ENCODE measurements at regions not wholly inside any gene's neighbourhood (a gene's known extent, or its start where the extent isn't known, plus 50 kb on each side); places are given as distances from the start of the nearest gene placed in this dataset.

DNA sequence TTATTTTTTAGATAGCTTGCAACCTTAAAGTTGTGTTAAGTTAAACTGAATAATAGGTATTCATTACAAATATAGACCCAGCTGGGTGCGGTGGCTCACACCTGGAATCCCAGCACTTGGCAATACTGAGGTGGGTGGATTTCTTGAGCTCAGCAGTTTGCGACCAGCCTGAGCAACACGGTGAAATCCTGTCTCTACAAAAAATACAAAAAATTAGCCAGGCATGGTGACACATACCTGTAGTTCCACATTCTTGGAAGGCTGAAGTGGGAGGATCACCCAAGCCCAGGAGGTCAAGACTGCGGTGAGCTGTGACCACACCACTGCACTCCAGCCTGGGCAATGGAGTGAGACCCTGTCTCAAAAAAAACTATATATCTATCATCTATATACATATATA, 386.5 kb downstream of the PCDH17 start:
- H3K27me3 Mint-ChIP-seq (ENCODE audit: low read depth), result no peaks in the 10 kb centered on the region
- H3K27ac Mint-ChIP-seq, result no peak overlapping the region
- ChIA-PET CTCF (no interaction called here), POLR2A (no interaction called here)
- TF ChIP-seq ELF4 (CRISPR knock-in tag; IDR thresholded peaks at IDR 0.05; ENCODE audit: low read depth) (no peak), PRRX2 (CRISPR knock-in tag; IDR thresholded peaks at IDR 0.05) (no peak), RORB (CRISPR knock-in tag; IDR thresholded peaks at IDR 0.05) (no peak), NR1H2 (CRISPR knock-in tag; IDR thresholded peaks at IDR 0.05) (no peak), NFATC4 (CRISPR knock-in tag; IDR thresholded peaks at IDR 0.05) (no peak), MXD4 (CRISPR knock-in tag; IDR thresholded peaks at IDR 0.05; ENCODE audit: borderline replicate concordance) (no peak), SMAD3 (CRISPR knock-in tag; IDR thresholded peaks at IDR 0.05; ENCODE audit: borderline replicate concordance) (no peak), NR3C1 (CRISPR knock-in tag; conservative IDR thresholded peaks at IDR 0.05; ENCODE audit: low read depth) (no peak), ZNF416 (CRISPR knock-in tag; IDR thresholded peaks at IDR 0.05) (no peak)
- TF ChIP-seq, protein P1, sequence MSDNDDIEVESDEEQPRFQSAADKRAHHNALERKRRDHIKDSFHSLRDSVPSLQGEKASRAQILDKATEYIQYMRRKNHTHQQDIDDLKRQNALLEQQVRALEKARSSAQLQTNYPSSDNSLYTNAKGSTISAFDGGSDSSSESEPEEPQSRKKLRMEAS (CRISPR knock-in tag; IDR thresholded peaks at IDR 0.05), result no peak
- TF ChIP-seq, protein P2, sequence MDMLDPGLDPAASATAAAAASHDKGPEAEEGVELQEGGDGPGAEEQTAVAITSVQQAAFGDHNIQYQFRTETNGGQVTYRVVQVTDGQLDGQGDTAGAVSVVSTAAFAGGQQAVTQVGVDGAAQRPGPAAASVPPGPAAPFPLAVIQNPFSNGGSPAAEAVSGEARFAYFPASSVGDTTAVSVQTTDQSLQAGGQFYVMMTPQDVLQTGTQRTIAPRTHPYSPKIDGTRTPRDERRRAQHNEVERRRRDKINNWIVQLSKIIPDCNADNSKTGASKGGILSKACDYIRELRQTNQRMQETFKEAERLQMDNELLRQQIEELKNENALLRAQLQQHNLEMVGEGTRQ (CRISPR knock-in tag; IDR thresholded peaks at IDR 0.05), result no peak
- TF ChIP-seq, protein P3, sequence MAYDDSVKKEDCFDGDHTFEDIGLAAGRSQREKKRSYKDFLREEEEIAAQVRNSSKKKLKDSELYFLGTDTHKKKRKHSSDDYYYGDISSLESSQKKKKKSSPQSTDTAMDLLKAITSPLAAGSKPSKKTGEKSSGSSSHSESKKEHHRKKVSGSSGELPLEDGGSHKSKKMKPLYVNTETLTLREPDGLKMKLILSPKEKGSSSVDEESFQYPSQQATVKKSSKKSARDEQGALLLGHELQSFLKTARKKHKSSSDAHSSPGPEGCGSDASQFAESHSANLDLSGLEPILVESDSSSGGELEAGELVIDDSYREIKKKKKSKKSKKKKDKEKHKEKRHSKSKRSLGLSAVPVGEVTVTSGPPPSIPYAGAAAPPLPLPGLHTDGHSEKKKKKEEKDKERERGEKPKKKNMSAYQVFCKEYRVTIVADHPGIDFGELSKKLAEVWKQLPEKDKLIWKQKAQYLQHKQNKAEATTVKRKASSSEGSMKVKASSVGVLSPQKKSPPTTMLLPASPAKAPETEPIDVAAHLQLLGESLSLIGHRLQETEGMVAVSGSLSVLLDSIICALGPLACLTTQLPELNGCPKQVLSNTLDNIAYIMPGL (CRISPR knock-in tag; IDR thresholded peaks at IDR 0.05), result no peak
- H3K9me3 Mint-ChIP-seq, result no peaks in the 10 kb centered on the region
- H3K4me1 Mint-ChIP-seq, result no peaks in the 10 kb centered on the region
- DNase-seq (ENCODE audit: low spot score), result no peak
- no peaks in the 10 kb centered on the region for H3K36me3 Mint-ChIP-seq
- no peak overlapping the region for H3K4me3 Mint-ChIP-seq
- ATAC-seq, result no peak

DNA sequence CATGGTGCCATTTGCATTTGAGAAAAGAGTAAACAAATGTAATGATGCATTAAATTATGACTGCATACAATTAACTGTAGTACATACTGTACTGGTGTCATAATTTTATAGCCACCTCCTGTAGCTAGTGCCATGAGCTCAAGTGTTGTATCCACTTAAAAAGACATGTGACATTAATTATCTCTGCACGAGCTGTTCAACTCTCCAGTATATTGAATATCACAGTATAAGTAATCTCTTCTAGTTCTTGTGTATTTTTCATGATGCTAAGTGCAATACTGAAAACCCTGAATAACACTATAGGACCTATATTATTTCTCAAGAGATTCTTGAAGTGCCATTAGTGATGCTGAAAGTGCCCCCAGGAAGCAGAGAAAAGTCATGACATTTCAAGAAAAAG, 387.3 kb downstream of the PCDH17 start:
- Mint-ChIP-seq H3K27me3 (ENCODE audit: low read depth) (no peaks in the 10 kb centered on the region), H3K36me3 (no peaks in the 10 kb centered on the region), H3K27ac (no peak overlapping the region), H3K4me1 (no peaks in the 10 kb centered on the region), H3K4me3 (no peak overlapping the region), H3K9me3 (no peaks in the 10 kb centered on the region)
- POLR2A ChIA-PET, result no interaction called here
- no peak for DNase-seq (ENCODE audit: low spot score)
- CTCF ChIA-PET, result no interaction called here
- no peak for ATAC-seq
- no peak for TF ChIP-seq CREB1 (CRISPR knock-in tag; IDR thresholded peaks at IDR 0.05)
- TF ChIP-seq TEAD4 (CRISPR knock-in tag; IDR thresholded peaks at IDR 0.05), result no peak
- no peak for TF ChIP-seq ZNF232 (CRISPR knock-in tag; IDR thresholded peaks at IDR 0.05)
- no peak for TF ChIP-seq NFE2L1 (CRISPR knock-in tag; IDR thresholded peaks at IDR 0.05)
- TF ChIP-seq, protein P4, sequence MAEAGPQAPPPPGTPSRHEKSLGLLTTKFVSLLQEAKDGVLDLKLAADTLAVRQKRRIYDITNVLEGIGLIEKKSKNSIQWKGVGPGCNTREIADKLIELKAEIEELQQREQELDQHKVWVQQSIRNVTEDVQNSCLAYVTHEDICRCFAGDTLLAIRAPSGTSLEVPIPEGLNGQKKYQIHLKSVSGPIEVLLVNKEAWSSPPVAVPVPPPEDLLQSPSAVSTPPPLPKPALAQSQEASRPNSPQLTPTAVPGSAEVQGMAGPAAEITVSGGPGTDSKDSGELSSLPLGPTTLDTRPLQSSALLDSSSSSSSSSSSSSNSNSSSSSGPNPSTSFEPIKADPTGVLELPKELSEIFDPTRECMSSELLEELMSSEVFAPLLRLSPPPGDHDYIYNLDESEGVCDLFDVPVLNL (CRISPR knock-in tag; IDR thresholded peaks at IDR 0.05; ENCODE audit: borderline replicate concordance, low read depth), result no peak
- TF ChIP-seq, protein P5, sequence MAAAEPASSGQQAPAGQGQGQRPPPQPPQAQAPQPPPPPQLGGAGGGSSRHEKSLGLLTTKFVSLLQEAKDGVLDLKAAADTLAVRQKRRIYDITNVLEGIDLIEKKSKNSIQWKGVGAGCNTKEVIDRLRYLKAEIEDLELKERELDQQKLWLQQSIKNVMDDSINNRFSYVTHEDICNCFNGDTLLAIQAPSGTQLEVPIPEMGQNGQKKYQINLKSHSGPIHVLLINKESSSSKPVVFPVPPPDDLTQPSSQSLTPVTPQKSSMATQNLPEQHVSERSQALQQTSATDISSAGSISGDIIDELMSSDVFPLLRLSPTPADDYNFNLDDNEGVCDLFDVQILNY (CRISPR knock-in tag; IDR thresholded peaks at IDR 0.05), result no peak
- no peak for TF ChIP-seq KAT7 (CRISPR knock-in tag; IDR thresholded peaks at IDR 0.05; ENCODE audit: borderline replicate concordance)
- TF ChIP-seq GTF2I (CRISPR knock-in tag; conservative IDR thresholded peaks at IDR 0.05), result no peak
- TF ChIP-seq, protein P6, sequence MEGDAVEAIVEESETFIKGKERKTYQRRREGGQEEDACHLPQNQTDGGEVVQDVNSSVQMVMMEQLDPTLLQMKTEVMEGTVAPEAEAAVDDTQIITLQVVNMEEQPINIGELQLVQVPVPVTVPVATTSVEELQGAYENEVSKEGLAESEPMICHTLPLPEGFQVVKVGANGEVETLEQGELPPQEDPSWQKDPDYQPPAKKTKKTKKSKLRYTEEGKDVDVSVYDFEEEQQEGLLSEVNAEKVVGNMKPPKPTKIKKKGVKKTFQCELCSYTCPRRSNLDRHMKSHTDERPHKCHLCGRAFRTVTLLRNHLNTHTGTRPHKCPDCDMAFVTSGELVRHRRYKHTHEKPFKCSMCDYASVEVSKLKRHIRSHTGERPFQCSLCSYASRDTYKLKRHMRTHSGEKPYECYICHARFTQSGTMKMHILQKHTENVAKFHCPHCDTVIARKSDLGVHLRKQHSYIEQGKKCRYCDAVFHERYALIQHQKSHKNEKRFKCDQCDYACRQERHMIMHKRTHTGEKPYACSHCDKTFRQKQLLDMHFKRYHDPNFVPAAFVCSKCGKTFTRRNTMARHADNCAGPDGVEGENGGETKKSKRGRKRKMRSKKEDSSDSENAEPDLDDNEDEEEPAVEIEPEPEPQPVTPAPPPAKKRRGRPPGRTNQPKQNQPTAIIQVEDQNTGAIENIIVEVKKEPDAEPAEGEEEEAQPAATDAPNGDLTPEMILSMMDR (IDR thresholded peaks at IDR 0.05), result no peak
- TF ChIP-seq, protein P7, sequence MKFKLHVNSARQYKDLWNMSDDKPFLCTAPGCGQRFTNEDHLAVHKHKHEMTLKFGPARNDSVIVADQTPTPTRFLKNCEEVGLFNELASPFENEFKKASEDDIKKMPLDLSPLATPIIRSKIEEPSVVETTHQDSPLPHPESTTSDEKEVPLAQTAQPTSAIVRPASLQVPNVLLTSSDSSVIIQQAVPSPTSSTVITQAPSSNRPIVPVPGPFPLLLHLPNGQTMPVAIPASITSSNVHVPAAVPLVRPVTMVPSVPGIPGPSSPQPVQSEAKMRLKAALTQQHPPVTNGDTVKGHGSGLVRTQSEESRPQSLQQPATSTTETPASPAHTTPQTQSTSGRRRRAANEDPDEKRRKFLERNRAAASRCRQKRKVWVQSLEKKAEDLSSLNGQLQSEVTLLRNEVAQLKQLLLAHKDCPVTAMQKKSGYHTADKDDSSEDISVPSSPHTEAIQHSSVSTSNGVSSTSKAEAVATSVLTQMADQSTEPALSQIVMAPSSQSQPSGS (CRISPR knock-in tag; IDR thresholded peaks at IDR 0.05; ENCODE audit: borderline replicate concordance, low read depth), result no peak
- TF ChIP-seq CBFB (CRISPR knock-in tag; IDR thresholded peaks at IDR 0.05; ENCODE audit: low read depth), result no peak
- no peak for TF ChIP-seq ZNF317 (CRISPR knock-in tag; IDR thresholded peaks at IDR 0.05; ENCODE audit: borderline replicate concordance, low read depth)
- TF ChIP-seq, protein P8, sequence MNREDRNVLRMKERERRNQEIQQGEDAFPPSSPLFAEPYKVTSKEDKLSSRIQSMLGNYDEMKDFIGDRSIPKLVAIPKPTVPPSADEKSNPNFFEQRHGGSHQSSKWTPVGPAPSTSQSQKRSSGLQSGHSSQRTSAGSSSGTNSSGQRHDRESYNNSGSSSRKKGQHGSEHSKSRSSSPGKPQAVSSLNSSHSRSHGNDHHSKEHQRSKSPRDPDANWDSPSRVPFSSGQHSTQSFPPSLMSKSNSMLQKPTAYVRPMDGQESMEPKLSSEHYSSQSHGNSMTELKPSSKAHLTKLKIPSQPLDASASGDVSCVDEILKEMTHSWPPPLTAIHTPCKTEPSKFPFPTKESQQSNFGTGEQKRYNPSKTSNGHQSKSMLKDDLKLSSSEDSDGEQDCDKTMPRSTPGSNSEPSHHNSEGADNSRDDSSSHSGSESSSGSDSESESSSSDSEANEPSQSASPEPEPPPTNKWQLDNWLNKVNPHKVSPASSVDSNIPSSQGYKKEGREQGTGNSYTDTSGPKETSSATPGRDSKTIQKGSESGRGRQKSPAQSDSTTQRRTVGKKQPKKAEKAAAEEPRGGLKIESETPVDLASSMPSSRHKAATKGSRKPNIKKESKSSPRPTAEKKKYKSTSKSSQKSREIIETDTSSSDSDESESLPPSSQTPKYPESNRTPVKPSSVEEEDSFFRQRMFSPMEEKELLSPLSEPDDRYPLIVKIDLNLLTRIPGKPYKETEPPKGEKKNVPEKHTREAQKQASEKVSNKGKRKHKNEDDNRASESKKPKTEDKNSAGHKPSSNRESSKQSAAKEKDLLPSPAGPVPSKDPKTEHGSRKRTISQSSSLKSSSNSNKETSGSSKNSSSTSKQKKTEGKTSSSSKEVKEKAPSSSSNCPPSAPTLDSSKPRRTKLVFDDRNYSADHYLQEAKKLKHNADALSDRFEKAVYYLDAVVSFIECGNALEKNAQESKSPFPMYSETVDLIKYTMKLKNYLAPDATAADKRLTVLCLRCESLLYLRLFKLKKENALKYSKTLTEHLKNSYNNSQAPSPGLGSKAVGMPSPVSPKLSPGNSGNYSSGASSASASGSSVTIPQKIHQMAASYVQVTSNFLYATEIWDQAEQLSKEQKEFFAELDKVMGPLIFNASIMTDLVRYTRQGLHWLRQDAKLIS (CRISPR knock-in tag; IDR thresholded peaks at IDR 0.05; ENCODE audit: borderline replicate concordance), result no peak

Data from WTC11 (cell line).